ENCODE measurements at regions not wholly inside any gene's neighbourhood (a gene's known extent, or its start where the extent isn't known, plus 50 kb on each side); places are given as distances from the start of the nearest gene placed in this dataset.
A peak's percentile ranks its signal among the peaks of the same experiment; 100 is the strongest.
"Not testable (repeated sequence)": the region's sequence is repeated elsewhere in the genome, so short reads cannot be mapped to it uniquely, and the experiment has no call there.

- DNase-seq = no peak
Observed at GRCh38 chr13:81184556-81185265, 843.8 kb upstream of the SPRY2 start.

GRCh38 chr13:81172603-81173002, 831.7 kb upstream of the SPRY2 start:
- no peak for DNase-seq

GRCh38 chr13:81171065-81171647, 830.2 kb upstream of the SPRY2 start:
- DNase-seq = peak; percentile 10

GRCh38 chr13:81163823-81164222, 822.9 kb upstream of the SPRY2 start:
- DNase-seq = not testable (repeated sequence)

GRCh38 chr13:81153478-81153877, 812.6 kb upstream of the SPRY2 start:
- DNase-seq = no peak

GRCh38 chr13:81148822-81149221, 807.9 kb upstream of the SPRY2 start:
- no peak for DNase-seq

- DNase-seq = not testable (repeated sequence)
Observed at GRCh38 chr13:81146576-81146975, 805.6 kb upstream of the SPRY2 start.

- DNase-seq = no peak
Observed at GRCh38 chr13:81142306-81142999, 801.5 kb upstream of the SPRY2 start.

GRCh38 chr13:81140675-81141074, 799.7 kb upstream of the SPRY2 start:
- no peak for DNase-seq

GRCh38 chr13:81139987-81140386, 799.1 kb upstream of the SPRY2 start:
- DNase-seq = no peak

GRCh38 chr13:81138353-81138980, 797.5 kb upstream of the SPRY2 start:
- DNase-seq = no peak

GRCh38 chr13:81133066-81133465, 792.1 kb upstream of the SPRY2 start:
- DNase-seq = no peak

- no peak for DNase-seq
Observed at GRCh38 chr13:81117416-81117815, 776.5 kb upstream of the SPRY2 start.

- DNase-seq = no peak
Observed at GRCh38 chr13:81116461-81117282, 775.7 kb upstream of the SPRY2 start.

- no peak for DNase-seq
Observed at GRCh38 chr13:81109026-81109425, 768.1 kb upstream of the SPRY2 start.

GRCh38 chr13:81106348-81106747, 765.4 kb upstream of the SPRY2 start:
- DNase-seq = no peak

GRCh38 chr13:81104035-81104715, 763.2 kb upstream of the SPRY2 start:
- no peak for DNase-seq

- not testable (repeated sequence) for DNase-seq
Observed at GRCh38 chr13:81102066-81102465, 761.1 kb upstream of the SPRY2 start.

- DNase-seq = no peak
Observed at GRCh38 chr13:81089371-81090157, 748.6 kb upstream of the SPRY2 start.

GRCh38 chr13:81080911-81081454, 740.1 kb upstream of the SPRY2 start:
- no peak for DNase-seq

- DNase-seq = no peak
Observed at GRCh38 chr13:81078048-81078447, 737.1 kb upstream of the SPRY2 start.
